ENCODE measurements at regions not wholly inside any gene's neighbourhood (a gene's known extent, or its start where the extent isn't known, plus 50 kb on each side); places are given as distances from the start of the nearest gene placed in this dataset.
A peak's percentile ranks its signal among the peaks of the same experiment; 100 is the strongest.

DNA sequence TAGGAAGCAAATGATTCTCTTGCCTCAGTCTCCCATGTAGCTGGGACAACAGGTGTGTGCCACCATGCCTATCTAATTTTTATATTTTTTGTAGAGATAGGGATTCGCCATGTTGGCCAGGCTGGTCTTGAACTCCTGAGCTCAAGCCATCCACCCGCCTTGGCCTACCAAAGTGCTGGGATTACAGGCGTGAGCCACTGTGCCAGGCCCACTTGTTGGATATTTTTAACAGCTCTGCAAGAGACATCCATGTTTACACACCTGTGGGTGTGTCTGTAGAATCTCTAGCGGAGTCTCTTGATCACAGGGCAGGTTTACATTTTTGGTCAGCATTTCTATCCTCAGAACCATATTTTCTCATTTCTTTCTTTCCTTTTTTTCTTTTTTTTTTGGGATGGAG lies 53.1 kb upstream of the ZFP64 start:
- Mint-ChIP-seq H3K4me1 (no peaks in the 10 kb centered on the region), H3K27ac (peak overlapping the region in 1 of 2 donors; percentile 62), H3K27me3 (no peaks in the 10 kb centered on the region), H3K9me3 (no peaks in the 10 kb centered on the region), H3K4me3 (no peak overlapping the region)
- ATAC-seq, result no peak
- no peak for DNase-seq

DNA sequence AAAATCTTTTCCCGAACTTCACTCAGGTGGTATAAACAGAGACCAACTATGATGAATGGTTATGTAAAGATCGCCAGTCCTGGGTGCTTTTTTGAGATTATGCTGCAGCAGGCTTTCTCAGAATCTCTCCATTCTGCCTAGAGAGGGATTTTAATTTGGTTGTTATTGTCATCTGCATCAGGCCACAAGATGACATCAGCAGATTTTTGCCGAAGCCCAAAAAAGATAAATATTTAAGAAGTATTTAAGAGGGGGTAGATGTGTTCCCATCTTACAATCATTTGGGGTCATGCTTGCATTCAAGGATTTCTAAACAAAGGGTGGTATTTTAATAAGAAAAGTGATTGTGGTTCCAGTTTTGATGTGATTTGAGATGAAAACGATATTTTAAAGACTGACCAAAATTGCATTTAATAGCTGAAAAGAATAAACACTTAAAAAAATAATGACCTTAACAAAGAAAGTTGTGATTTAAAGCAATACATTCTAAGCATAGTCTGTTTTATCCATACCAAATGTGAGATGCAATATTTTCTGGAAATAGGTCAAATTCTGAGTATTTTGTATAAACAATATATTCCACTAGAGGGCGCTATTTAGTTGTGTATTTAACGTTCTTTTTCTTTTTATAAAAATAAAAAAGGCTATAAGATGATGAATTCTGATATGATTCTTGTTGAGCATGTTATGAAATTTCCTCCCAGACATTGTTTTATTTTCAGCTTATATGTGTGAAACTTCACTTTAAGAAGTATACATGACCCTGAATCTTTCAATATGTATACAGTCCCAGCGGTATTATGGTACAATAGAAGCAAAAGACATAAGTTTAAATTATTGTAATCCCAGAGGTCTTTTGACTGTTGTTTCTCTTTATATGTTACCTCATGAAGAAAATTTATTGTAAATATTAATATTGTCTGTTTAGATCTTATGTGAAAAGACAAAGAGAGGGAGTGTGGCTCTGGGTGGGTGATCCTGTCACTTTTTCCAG lies 51.0 kb upstream of the ZFP64 start:
- ATAC-seq, result no peak

More for the DNA sequence above, 51.0 kb upstream of the ZFP64 start:
- no peaks in the 10 kb centered on the region for H3K27me3 Mint-ChIP-seq
- DNase-seq, result no peak
- H3K27ac Mint-ChIP-seq, result no peak overlapping the region
- no peaks in the 10 kb centered on the region for H3K9me3 Mint-ChIP-seq
- no peak overlapping the region for H3K4me3 Mint-ChIP-seq
- no peaks in the 10 kb centered on the region for H3K4me1 Mint-ChIP-seq
